PC-9 (cell line): ENCODE measurements at regions not wholly inside any gene's neighbourhood (a gene's known extent, or its start where the extent isn't known, plus 50 kb on each side); places are given as distances from the start of the nearest gene placed in this dataset.

Source experiments
- BruUV-seq: library from RNA; stranded (reverse); fragments of 400-500 nt; replicated peaks from 2 replicates; lab custom pipeline; 2021; lab: Mats Ljungman, UMichigan
- CTCF ChIA-PET: fragments of 300-600 bp; sonication (Branson Sonifier 250); formaldehyde crosslinking; loops from one replicate; lab custom pipeline; 2022; ENCODE audit warnings: antibody characterized with exemption; lab: Charles Lee
- POLR2A ChIA-PET: fragments of 300-600 bp; sonication (Branson Sonifier 250); formaldehyde crosslinking; loops from one replicate; lab custom pipeline; 2022; ENCODE audit warnings: antibody characterized with exemption; ENCODE audit not compliant: unreplicated experiment; lab: Charles Lee
- DNase-seq, 2 experiments: peaks; one replicate each; pipeline versions ENCODE4 v3.0.0 to v3.0.0-alpha.2; 2015 to 2022; ENCODE audit warnings: mixed read lengths in 1 of 2
- H2AFZ ChIP-seq: fragments of 200-600 bp; sonication (generic); 2 replicates; pipeline ENCODE4 v1.8.1; 2017; ENCODE audit warnings: antibody characterized with exemption
- H3F3A ChIP-seq: fragments of 200-600 bp; sonication (generic); 2 replicates; pipeline ENCODE4 v1.8.1; 2017; ENCODE audit warnings: antibody characterized with exemption, mild to moderate bottlenecking, low read depth; ENCODE audit not compliant: insufficient read depth
- H3K27ac ChIP-seq: fragments of 200-600 bp; sonication (generic); 2 replicates; pipeline ENCODE4 v1.6.1; 2016; ENCODE audit warnings: mixed run types
- H3K27me3 ChIP-seq: fragments of 200-600 bp; sonication (generic); 2 replicates; pipeline ENCODE4 v1.6.1; 2016; ENCODE audit warnings: low read depth, mixed run types; ENCODE audit not compliant: insufficient read depth
- H3K36me3 ChIP-seq: fragments of 200-600 bp; sonication (generic); 2 replicates; pipeline ENCODE4 v1.6.1; 2016; ENCODE audit warnings: low read depth, mixed run types
- H3K4me1 ChIP-seq: fragments of 200-600 bp; sonication (generic); replicated peaks from 2 replicates; pipeline ENCODE4 v1.6.1; 2016; ENCODE audit warnings: mixed run types; ENCODE audit not compliant: insufficient read depth
- H3K4me2 ChIP-seq: fragments of 200-600 bp; sonication (generic); 2 replicates; pipeline ENCODE4 v1.6.1; 2017; ENCODE audit warnings: mixed run types
- H3K4me3 ChIP-seq: fragments of 200-600 bp; sonication (generic); 2 replicates; pipeline ENCODE4 v1.6.1; 2016; ENCODE audit warnings: mixed run types
- H3K79me2 ChIP-seq: fragments of 200-600 bp; sonication (generic); 2 replicates; pipeline ENCODE4 v1.6.1; 2017; ENCODE audit warnings: low read depth, mixed run types
- H3K9me2 ChIP-seq: fragments of 200-600 bp; sonication (generic); 2 replicates; pipeline ENCODE4 v1.8.1; 2017; ENCODE audit warnings: mild to moderate bottlenecking; ENCODE audit not compliant: insufficient read depth
- H3K9me3 ChIP-seq: fragments of 200-600 bp; sonication (generic); 2 replicates; pipeline ENCODE4 v1.8.1; 2016; ENCODE audit warnings: low read depth; ENCODE audit not compliant: insufficient read depth
- H4K20me1 ChIP-seq: fragments of 200-600 bp; sonication (generic); 2 replicates; pipeline ENCODE4 v1.8.1; 2017; ENCODE audit not compliant: insufficient read depth
- CTCF ChIP-seq: fragments of 200-600 bp; sonication (generic); conservative IDR thresholded peaks from 2 replicates; pipeline ENCODE4 v1.6.1; 2017; ENCODE audit warnings: mixed run types, antibody characterized with exemption, mild to moderate bottlenecking, moderate library complexity
- EZH2 ChIP-seq: fragments of 200-600 bp; sonication (generic); IDR thresholded peaks from 2 replicates; pipeline ENCODE4 v1.8.0; 2017; ENCODE audit warnings: antibody characterized with exemption, low read depth
- intact Hi-C: fragments of 100-400 bp; cut with micrococcal nuclease; formaldehyde crosslinking; loops from one replicate; pipeline ENCODE4 v1.10.0; 2022; ENCODE audit not compliant: unreplicated experiment

GRCh38 chr5:104751969-104752368 is 1189.4 kb upstream of the NUDT12 start:
- H4K20me1 ChIP-seq: no peaks in the 10 kb centered on the region
- H3F3A ChIP-seq: no peaks in the 10 kb centered on the region
- H3K9me2 ChIP-seq: no peaks in the 10 kb centered on the region
- no peak for DNase-seq
- H3K27ac ChIP-seq: no peak overlapping the region
- H3K36me3 ChIP-seq: no peaks in the 10 kb centered on the region
- ChIA-PET POLR2A (no interaction called here), CTCF (no interaction called here)
- TF ChIP-seq CTCF (no peak), EZH2 (no peak)
- no peaks in the 10 kb centered on the region for H3K27me3 ChIP-seq
- H3K4me1 ChIP-seq: no peaks in the 10 kb centered on the region
- H2AFZ ChIP-seq: no peak overlapping the region
- 0 out of 2 replicates have a peak, but pooled peaks cover 4% of the 10 kb centered on the region for H3K9me3 ChIP-seq
- intact Hi-C loops: no loop called here
- no TSS peak for BruUV-seq
- H3K4me3 ChIP-seq: no peak overlapping the region
- H3K79me2 ChIP-seq: no peaks in the 10 kb centered on the region
- H3K4me2 ChIP-seq: no peak overlapping the region

GRCh38 chr5:104739905-104740304 is 1177.3 kb upstream of the NUDT12 start:
- no peak overlapping the region for H3K4me3 ChIP-seq
- no TSS peak for BruUV-seq
- ChIA-PET CTCF (no interaction called here), POLR2A (no interaction called here)
- no peaks in the 10 kb centered on the region for H3K36me3 ChIP-seq
- no peaks in the 10 kb centered on the region for H3F3A ChIP-seq
- TF ChIP-seq CTCF (no peak), EZH2 (no peak)
- H3K4me2 ChIP-seq: no peak overlapping the region
- no peaks in the 10 kb centered on the region for H3K4me1 ChIP-seq
- no peak for DNase-seq
- no peaks in the 10 kb centered on the region for H3K79me2 ChIP-seq
- H3K9me3 ChIP-seq: no peaks in the 10 kb centered on the region
- H3K27me3 ChIP-seq: no peaks in the 10 kb centered on the region
- no peak overlapping the region for H2AFZ ChIP-seq
- intact Hi-C loops: no loop called here
- H3K27ac ChIP-seq: no peak overlapping the region
- H4K20me1 ChIP-seq: no peaks in the 10 kb centered on the region
- H3K9me2 ChIP-seq: no peaks in the 10 kb centered on the region

- ChIA-PET CTCF (no interaction called here), POLR2A (no interaction called here)
- H3K9me3 ChIP-seq: no peaks in the 10 kb centered on the region
- no peak overlapping the region for H3K4me3 ChIP-seq
- no TSS peak for BruUV-seq
- H3K79me2 ChIP-seq: no peaks in the 10 kb centered on the region
- no peak overlapping the region for H3K4me2 ChIP-seq
- no peaks in the 10 kb centered on the region for H3K36me3 ChIP-seq
- no peaks in the 10 kb centered on the region for H3K4me1 ChIP-seq
- TF ChIP-seq EZH2 (no peak), CTCF (no peak)
- H4K20me1 ChIP-seq: no peaks in the 10 kb centered on the region
- no peaks in the 10 kb centered on the region for H3F3A ChIP-seq
- no peak overlapping the region for H3K27ac ChIP-seq
- DNase-seq: no peak
- H2AFZ ChIP-seq: no peak overlapping the region
- no peaks in the 10 kb centered on the region for H3K27me3 ChIP-seq
- H3K9me2 ChIP-seq: no peaks in the 10 kb centered on the region
- intact Hi-C loops: no loop called here
Measured at GRCh38 chr5:104739503-104739902, 1176.9 kb upstream of the NUDT12 start.
